ENCODE measurements at regions not wholly inside any gene's neighbourhood (a gene's known extent, or its start where the extent isn't known, plus 50 kb on each side); places are given as distances from the start of the nearest gene placed in this dataset.
A peak's percentile ranks its signal among the peaks of the same experiment; 100 is the strongest.

- no peak for TF ChIP-seq FOSL2 (IDR thresholded peaks at IDR 0.05)
- no peak for TF ChIP-seq FOSL2 (CRISPR knock-in tag; IDR thresholded peaks at IDR 0.05)
- TF ChIP-seq ESRRA (IDR thresholded peaks at IDR 0.05; ENCODE audit: borderline replicate concordance, low read length) = no peak
- TF ChIP-seq EHMT2 (IDR thresholded peaks at IDR 0.05; ENCODE audit: low read depth) = no peak
- no peak for TF ChIP-seq HES2 (IDR thresholded peaks at IDR 0.05)
- TF ChIP-seq RFX5 (IDR thresholded peaks at IDR 0.05) = no peak
- TF ChIP-seq EHF (CRISPR knock-in tag; IDR thresholded peaks at IDR 0.05) = no peak
- TF ChIP-seq FOXS1 (CRISPR knock-in tag; IDR thresholded peaks at IDR 0.05) = no peak
- no peak for TF ChIP-seq ZFP36 (IDR thresholded peaks at IDR 0.05; ENCODE audit: borderline replicate concordance, partially characterized antibody)
- TF ChIP-seq ZNF302 (CRISPR knock-in tag; IDR thresholded peaks at IDR 0.05) = no peak
- TF ChIP-seq CHD4 (IDR thresholded peaks at IDR 0.05; ENCODE audit: borderline replicate concordance) = no peak
- no peak for TF ChIP-seq ELK1 (IDR thresholded peaks at IDR 0.05; ENCODE audit: low read depth, low read length)
- no peak for TF ChIP-seq REST (IDR thresholded peaks at IDR 0.05)
- no peak for FAIRE-seq
- H3K4me1 ChIP-seq = no peaks in the 10 kb centered on the region
Observed at GRCh38 chr2:120845277-120845676, 109.6 kb downstream of the GLI2 start.

GRCh38 chr2:120846406-120847095, 110.9 kb downstream of the GLI2 start:
- DNase-seq (ENCODE audit: low read depth in 1 of 2, low spot score in 1 of 2) (no peak), FAIRE-seq (no peak), ATAC-seq (peak in 1 of 2 experiments; percentile 16; a peak in 1 of 6 replicates)
- ChIA-PET CTCF (interaction anchor here (0.8 to 1.3 kb wide), 2 partner anchors 24 to 112 kb away, joined by 3 to 4 read pairs; no protein-coding TSS in a partner anchor), POLR2A (no interaction called here)
- no peak overlapping the region for H3K27ac ChIP-seq
- no peak for TF ChIP-seq EHMT2 (IDR thresholded peaks at IDR 0.05; ENCODE audit: low read depth)
- no peak for TF ChIP-seq USF2 (IDR thresholded peaks at IDR 0.05)
- no peak for TF ChIP-seq PBX3 (IDR thresholded peaks at IDR 0.05)
- no peak for TF ChIP-seq FOSL2 (IDR thresholded peaks at IDR 0.05)
- no peak for TF ChIP-seq FOSL2 (CRISPR knock-in tag; IDR thresholded peaks at IDR 0.05)
- no peak for TF ChIP-seq NPAS2 (CRISPR knock-in tag; IDR thresholded peaks at IDR 0.05; ENCODE audit: borderline replicate concordance)
- TF ChIP-seq ATOH8 (CRISPR knock-in tag; IDR thresholded peaks at IDR 0.05; ENCODE audit: low read depth) = no peak
- no peak for TF ChIP-seq EHF (CRISPR knock-in tag; IDR thresholded peaks at IDR 0.05)
- no peak for TF ChIP-seq MYC (IDR thresholded peaks at IDR 0.05; ENCODE audit: borderline replicate concordance, low read length)
- TF ChIP-seq BCL3 (IDR thresholded peaks at IDR 0.05) = no peak
- no peak for TF ChIP-seq HMGXB4 (CRISPR knock-in tag; IDR thresholded peaks at IDR 0.05; ENCODE audit: borderline replicate concordance)
- no peak for TF ChIP-seq CBX2 (IDR thresholded peaks at IDR 0.05; ENCODE audit: borderline replicate concordance, low read depth)
- TF ChIP-seq RAD21 (conservative IDR thresholded peaks at IDR 0.05 in 1 of 2, IDR thresholded peaks at IDR 0.05 in 1 of 2) = no peak
- TF ChIP-seq GATA3 (IDR thresholded peaks at IDR 0.05; ENCODE audit: borderline replicate concordance) = no peak
- H3K4me3 ChIP-seq = no peak overlapping the region
- WGBS (ENCODE audit: missing lambda C conversion rate) = 95% methylated on average over 13 of the region's 14 CpGs
- H3K4me1 ChIP-seq = no peaks in the 10 kb centered on the region
- H3K9me3 ChIP-seq = 0 out of 3 replicates have a peak, but pooled peaks cover 2% of the 10 kb centered on the region
- H3K4me2 ChIP-seq = no peak overlapping the region

More at GRCh38 chr2:120845277-120845676, 109.6 kb downstream of the GLI2 start:
- ChIA-PET POLR2A (no interaction called here), CTCF (no interaction called here)
- ATAC-seq = peak in 1 of 2 experiments; percentile 32; a peak in 1 of 6 replicates
- DNase-seq (ENCODE audit: low read depth in 1 of 2, low spot score in 1 of 2) = no peak
- no peak overlapping the region for H3K4me3 ChIP-seq
- H3K9me3 ChIP-seq = 0 out of 3 replicates have a peak, but pooled peaks cover 2% of the 10 kb centered on the region
- H3K27ac ChIP-seq = no peak overlapping the region
- H3K4me2 ChIP-seq = no peak overlapping the region
- WGBS (ENCODE audit: missing lambda C conversion rate) = 83% methylated on average over 9 of the region's 9 CpGs
